WTC11 (cell line): ENCODE measurements at regions not wholly inside any gene's neighbourhood (a gene's known extent, or its start where the extent isn't known, plus 50 kb on each side); places are given as distances from the start of the nearest gene placed in this dataset.

ENCODE experiments used
- ATAC-seq: fragments of 200-7000 bp; cut with Tn5 transposase; 2 replicates; pipeline ENCODE4 v1.10.0; 2021; ENCODE audit warnings: mild to moderate bottlenecking, moderate library complexity
- CTCF ChIA-PET: fragments of 300-600 bp; sonication (Branson Sonifier 250); formaldehyde crosslinking; loops from one replicate; lab custom pipeline; 2021; ENCODE audit warnings: antibody characterized with exemption; lab: Charles Lee
- POLR2A ChIA-PET: fragments of 350-600 bp; sonication (Branson Sonifier 250); formaldehyde crosslinking; loops from one replicate; lab custom pipeline; 2021; ENCODE audit warnings: antibody characterized with exemption; lab: Charles Lee
- DNase-seq: peaks from one replicate; pipeline ENCODE4 v3.0.0; 2021; ENCODE audit warnings: low spot score
- H3K27ac Mint-ChIP-seq: 2 replicates; pipeline ENCODE4 v1.8.0; 2021; ENCODE audit warnings: mixed read lengths
- H3K27me3 Mint-ChIP-seq: 2 replicates; pipeline ENCODE4 v1.8.0; 2021; ENCODE audit warnings: low read depth, mild to moderate bottlenecking, moderate library complexity, mixed read lengths
- H3K36me3 Mint-ChIP-seq: 2 replicates; pipeline ENCODE4 v1.8.0; 2021; ENCODE audit warnings: mixed read lengths
- H3K4me1 Mint-ChIP-seq: 2 replicates; pipeline ENCODE4 v1.8.0; 2022; ENCODE audit warnings: mixed read lengths
- H3K4me3 Mint-ChIP-seq: 2 replicates; pipeline ENCODE4 v1.8.0; 2021; ENCODE audit warnings: mild to moderate bottlenecking, moderate library complexity, mixed read lengths
- H3K9me3 Mint-ChIP-seq: 2 replicates; pipeline ENCODE4 v1.8.0; 2021; ENCODE audit warnings: mixed read lengths
- CREM ChIP-seq: sonication (generic); formaldehyde crosslinking; IDR thresholded peaks from 2 replicates; pipeline ENCODE4 v1.8.1; 2022; ENCODE audit warnings: mild to moderate bottlenecking, missing genetic modification reagents, moderate library complexity
- ELF4 ChIP-seq: sonication (generic); formaldehyde crosslinking; IDR thresholded peaks from 2 replicates; pipeline ENCODE4 v1.8.1; 2022; ENCODE audit warnings: low read depth, mild to moderate bottlenecking, moderate library complexity, missing genetic modification reagents
- ETV6 ChIP-seq: sonication (generic); formaldehyde crosslinking; IDR thresholded peaks from 2 replicates; pipeline ENCODE4 v1.8.1; 2022; ENCODE audit warnings: mild to moderate bottlenecking, missing genetic modification reagents
- NFATC4 ChIP-seq: fragments of 250-450 bp; sonication (Bioruptor Pico); IDR thresholded peaks from 2 replicates; pipeline ENCODE4 v1.9.0; 2021; ENCODE audit warnings: mild to moderate bottlenecking
- NR3C1 ChIP-seq: sonication (generic); formaldehyde crosslinking; conservative IDR thresholded peaks from 2 replicates; pipeline ENCODE4 v1.8.1; 2023; ENCODE audit warnings: low read depth, mild to moderate bottlenecking, missing genetic modification reagents
- PRRX2 ChIP-seq: fragments of 250-450 bp; sonication (Bioruptor Pico); IDR thresholded peaks from 2 replicates; pipeline ENCODE4 v1.8.0; 2021; ENCODE audit warnings: mild to moderate bottlenecking
- RORB ChIP-seq: fragments of 250-450 bp; sonication (Bioruptor Pico); IDR thresholded peaks from 2 replicates; pipeline ENCODE4 v1.9.0; 2021; ENCODE audit warnings: mild to moderate bottlenecking
- SMAD4 ChIP-seq: sonication (generic); formaldehyde crosslinking; IDR thresholded peaks from 2 replicates; pipeline ENCODE4 v1.8.0; 2022; ENCODE audit warnings: mild to moderate bottlenecking, missing genetic modification reagents
- SOX15 ChIP-seq: fragments of 250-450 bp; sonication (Bioruptor Pico); IDR thresholded peaks from 2 replicates; pipeline ENCODE4 v1.9.0; 2021; ENCODE audit warnings: mild to moderate bottlenecking
- SP1 ChIP-seq: sonication (generic); formaldehyde crosslinking; conservative IDR thresholded peaks from 2 replicates; pipeline ENCODE4 v1.8.1; 2022; ENCODE audit warnings: missing genetic modification reagents
- ZBTB21 ChIP-seq: sonication (generic); formaldehyde crosslinking; IDR thresholded peaks from 2 replicates; pipeline ENCODE4 v1.8.1; 2023; ENCODE audit warnings: mild to moderate bottlenecking, missing genetic modification reagents, borderline replicate concordance
- ZNF263 ChIP-seq: sonication (generic); formaldehyde crosslinking; IDR thresholded peaks from 2 replicates; pipeline ENCODE4 v1.8.1; 2022; ENCODE audit warnings: low read depth, mild to moderate bottlenecking, moderate library complexity, missing genetic modification reagents
- TF ChIP-seq, protein P1 (sequence below): sonication (generic); formaldehyde crosslinking; IDR thresholded peaks from 2 replicates; pipeline ENCODE4 v1.8.0; 2023; ENCODE audit warnings: missing genetic modification reagents, mild to moderate bottlenecking, borderline replicate concordance
- TF ChIP-seq, protein P2 (sequence below): fragments of 250-450 bp; sonication (Bioruptor Pico); IDR thresholded peaks from 2 replicates; pipeline ENCODE4 v2.1.2; 2022; ENCODE audit warnings: mild to moderate bottlenecking, moderate library complexity
- TF ChIP-seq, protein P3 (sequence below): sonication (generic); formaldehyde crosslinking; IDR thresholded peaks from 2 replicates; pipeline ENCODE4 v1.8.1; 2023; ENCODE audit warnings: mild to moderate bottlenecking, missing genetic modification reagents, moderate library complexity
- TF ChIP-seq, protein P4 (sequence below): fragments of 200-600 bp; IDR thresholded peaks from 2 replicates; pipeline ENCODE4 v1.8.0; 2022; ENCODE audit warnings: antibody characterized with exemption
- TF ChIP-seq, protein P5 (sequence below): fragments of 250-450 bp; sonication (Bioruptor Pico); IDR thresholded peaks from 2 replicates; pipeline ENCODE4 v1.9.0; 2021; ENCODE audit warnings: moderate library complexity, mild to moderate bottlenecking, inconsistent platforms, borderline replicate concordance
- TF ChIP-seq, protein P6 (sequence below): sonication (generic); formaldehyde crosslinking; conservative IDR thresholded peaks from 2 replicates; pipeline ENCODE4 v1.8.1; 2023; ENCODE audit warnings: mild to moderate bottlenecking, low read depth, missing genetic modification reagents, moderate library complexity

DNA sequence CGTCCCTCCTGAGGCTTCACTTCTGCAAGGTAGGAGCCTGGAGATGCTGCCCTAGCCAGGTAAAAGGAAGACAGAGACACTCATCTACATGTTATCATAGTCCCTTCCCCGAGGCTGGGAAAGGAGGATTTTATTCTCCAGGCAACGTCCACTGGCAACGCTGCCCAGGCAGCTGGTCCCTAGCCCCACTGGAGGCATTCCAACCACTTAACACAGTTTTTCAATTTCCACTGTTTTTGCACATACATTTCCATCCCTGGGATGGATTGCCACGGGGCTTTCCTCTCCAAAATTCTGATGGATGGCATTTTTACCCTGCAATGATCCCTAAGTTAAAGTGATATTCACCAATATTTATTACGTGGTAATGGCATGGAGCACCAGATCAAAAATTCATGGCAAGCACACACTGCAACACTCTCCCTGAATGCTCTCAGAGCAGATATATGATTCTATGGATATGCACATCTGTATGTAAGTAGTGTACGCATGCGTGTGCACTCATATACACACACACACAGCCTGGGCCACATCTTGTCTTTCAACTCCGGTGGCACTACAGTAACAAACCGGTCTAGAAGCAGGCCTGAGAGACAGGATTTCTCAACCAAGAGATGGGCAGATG is 322.3 kb upstream of the TSHZ3 start:
- H3K9me3 Mint-ChIP-seq, result 0 out of 2 replicates have a peak, but pooled peaks cover 3% of the 10 kb centered on the region

DNA sequence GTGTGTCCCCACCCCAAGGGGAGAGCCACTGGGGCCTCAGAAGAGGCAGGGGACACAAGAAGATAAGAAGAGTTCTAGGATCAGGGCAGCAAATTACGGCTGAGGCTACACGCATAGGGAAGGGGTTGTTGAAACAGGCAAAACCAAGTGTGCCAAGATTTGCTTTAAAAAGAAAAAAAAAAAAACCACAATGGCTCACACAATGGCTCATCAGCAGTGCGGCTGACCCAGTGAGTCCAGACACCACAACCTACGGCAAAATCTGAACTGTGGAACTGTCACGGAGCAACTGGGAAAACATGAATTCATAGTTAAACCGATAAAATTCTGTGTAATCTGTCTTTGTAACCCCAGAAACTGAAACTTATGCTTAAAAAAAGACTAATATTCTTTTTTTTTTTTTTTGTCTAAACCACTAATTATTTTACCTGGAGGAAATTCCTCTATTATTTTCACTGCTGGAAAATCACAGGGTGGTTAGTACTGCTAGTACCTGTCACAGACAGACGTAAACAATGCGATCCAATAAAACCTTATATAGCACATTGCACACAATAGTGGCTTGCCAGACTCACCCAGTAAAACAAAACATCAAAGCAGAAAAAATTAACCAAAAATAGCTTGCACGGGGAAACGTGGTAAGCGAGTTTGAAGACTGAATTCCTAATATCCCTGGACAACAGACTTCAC is 325.4 kb upstream of the TSHZ3 start:
- H3K36me3 Mint-ChIP-seq, result no peaks in the 10 kb centered on the region
- no peaks in the 10 kb centered on the region for H3K27me3 Mint-ChIP-seq
- H3K9me3 Mint-ChIP-seq, result no peaks in the 10 kb centered on the region
- POLR2A ChIA-PET, result no interaction called here
- H3K4me3 Mint-ChIP-seq, result no peak overlapping the region
- H3K4me1 Mint-ChIP-seq, result peaks cover 9% of the 10 kb centered on the region
- TF ChIP-seq NFATC4 (CRISPR knock-in tag) (no peak), CREM (CRISPR knock-in tag) (no peak), ELF4 (CRISPR knock-in tag) (no peak), SP1 (no peak), SMAD4 (CRISPR knock-in tag) (no peak), RORB (CRISPR knock-in tag) (no peak), ETV6 (no peak)
- TF ChIP-seq, protein P1, sequence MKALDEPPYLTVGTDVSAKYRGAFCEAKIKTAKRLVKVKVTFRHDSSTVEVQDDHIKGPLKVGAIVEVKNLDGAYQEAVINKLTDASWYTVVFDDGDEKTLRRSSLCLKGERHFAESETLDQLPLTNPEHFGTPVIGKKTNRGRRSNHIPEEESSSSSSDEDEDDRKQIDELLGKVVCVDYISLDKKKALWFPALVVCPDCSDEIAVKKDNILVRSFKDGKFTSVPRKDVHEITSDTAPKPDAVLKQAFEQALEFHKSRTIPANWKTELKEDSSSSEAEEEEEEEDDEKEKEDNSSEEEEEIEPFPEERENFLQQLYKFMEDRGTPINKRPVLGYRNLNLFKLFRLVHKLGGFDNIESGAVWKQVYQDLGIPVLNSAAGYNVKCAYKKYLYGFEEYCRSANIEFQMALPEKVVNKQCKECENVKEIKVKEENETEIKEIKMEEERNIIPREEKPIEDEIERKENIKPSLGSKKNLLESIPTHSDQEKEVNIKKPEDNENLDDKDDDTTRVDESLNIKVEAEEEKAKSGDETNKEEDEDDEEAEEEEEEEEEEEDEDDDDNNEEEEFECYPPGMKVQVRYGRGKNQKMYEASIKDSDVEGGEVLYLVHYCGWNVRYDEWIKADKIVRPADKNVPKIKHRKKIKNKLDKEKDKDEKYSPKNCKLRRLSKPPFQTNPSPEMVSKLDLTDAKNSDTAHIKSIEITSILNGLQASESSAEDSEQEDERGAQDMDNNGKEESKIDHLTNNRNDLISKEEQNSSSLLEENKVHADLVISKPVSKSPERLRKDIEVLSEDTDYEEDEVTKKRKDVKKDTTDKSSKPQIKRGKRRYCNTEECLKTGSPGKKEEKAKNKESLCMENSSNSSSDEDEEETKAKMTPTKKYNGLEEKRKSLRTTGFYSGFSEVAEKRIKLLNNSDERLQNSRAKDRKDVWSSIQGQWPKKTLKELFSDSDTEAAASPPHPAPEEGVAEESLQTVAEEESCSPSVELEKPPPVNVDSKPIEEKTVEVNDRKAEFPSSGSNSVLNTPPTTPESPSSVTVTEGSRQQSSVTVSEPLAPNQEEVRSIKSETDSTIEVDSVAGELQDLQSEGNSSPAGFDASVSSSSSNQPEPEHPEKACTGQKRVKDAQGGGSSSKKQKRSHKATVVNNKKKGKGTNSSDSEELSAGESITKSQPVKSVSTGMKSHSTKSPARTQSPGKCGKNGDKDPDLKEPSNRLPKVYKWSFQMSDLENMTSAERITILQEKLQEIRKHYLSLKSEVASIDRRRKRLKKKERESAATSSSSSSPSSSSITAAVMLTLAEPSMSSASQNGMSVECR (CRISPR knock-in tag), result no peak
- TF ChIP-seq, protein P2, sequence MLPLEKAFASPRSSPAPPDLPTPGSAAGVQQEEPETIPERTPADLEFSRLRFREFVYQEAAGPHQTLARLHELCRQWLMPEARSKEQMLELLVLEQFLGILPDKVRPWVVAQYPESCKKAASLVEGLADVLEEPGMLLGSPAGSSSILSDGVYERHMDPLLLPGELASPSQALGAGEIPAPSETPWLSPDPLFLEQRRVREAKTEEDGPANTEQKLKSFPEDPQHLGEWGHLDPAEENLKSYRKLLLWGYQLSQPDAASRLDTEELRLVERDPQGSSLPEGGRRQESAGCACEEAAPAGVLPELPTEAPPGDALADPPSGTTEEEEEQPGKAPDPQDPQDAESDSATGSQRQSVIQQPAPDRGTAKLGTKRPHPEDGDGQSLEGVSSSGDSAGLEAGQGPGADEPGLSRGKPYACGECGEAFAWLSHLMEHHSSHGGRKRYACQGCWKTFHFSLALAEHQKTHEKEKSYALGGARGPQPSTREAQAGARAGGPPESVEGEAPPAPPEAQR (CRISPR knock-in tag), result no peak
- TF ChIP-seq, all 79 proteins: peak for 0
- CTCF ChIA-PET, result interaction anchor here (0.7 to 1.0 kb wide), 3 partner anchors 15 to 1613 kb away, joined by 3 to 4 read pairs (median 3); no protein-coding TSS in a partner anchor
- ATAC-seq (no peak), DNase-seq (no peak)
- H3K27ac Mint-ChIP-seq, result no peak overlapping the region

More for the DNA sequence above, 322.3 kb upstream of the TSHZ3 start:
- Mint-ChIP-seq H3K27ac (no peak overlapping the region), H3K27me3 (no peaks in the 10 kb centered on the region), H3K36me3 (no peaks in the 10 kb centered on the region), H3K4me3 (no peak overlapping the region), H3K4me1 (peaks cover 9% of the 10 kb centered on the region)
- CTCF ChIA-PET, result no interaction called here
- ATAC-seq (no peak), DNase-seq (no peak)
- TF ChIP-seq SOX15 (no peak), ZNF263 (no peak), ZBTB21 (no peak), NR3C1 (CRISPR knock-in tag) (no peak), PRRX2 (CRISPR knock-in tag) (no peak)
- TF ChIP-seq, protein P3, sequence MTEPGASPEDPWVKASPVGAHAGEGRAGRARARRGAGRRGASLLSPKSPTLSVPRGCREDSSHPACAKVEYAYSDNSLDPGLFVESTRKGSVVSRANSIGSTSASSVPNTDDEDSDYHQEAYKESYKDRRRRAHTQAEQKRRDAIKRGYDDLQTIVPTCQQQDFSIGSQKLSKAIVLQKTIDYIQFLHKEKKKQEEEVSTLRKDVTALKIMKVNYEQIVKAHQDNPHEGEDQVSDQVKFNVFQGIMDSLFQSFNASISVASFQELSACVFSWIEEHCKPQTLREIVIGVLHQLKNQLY, result no peak
- TF ChIP-seq, protein P4, sequence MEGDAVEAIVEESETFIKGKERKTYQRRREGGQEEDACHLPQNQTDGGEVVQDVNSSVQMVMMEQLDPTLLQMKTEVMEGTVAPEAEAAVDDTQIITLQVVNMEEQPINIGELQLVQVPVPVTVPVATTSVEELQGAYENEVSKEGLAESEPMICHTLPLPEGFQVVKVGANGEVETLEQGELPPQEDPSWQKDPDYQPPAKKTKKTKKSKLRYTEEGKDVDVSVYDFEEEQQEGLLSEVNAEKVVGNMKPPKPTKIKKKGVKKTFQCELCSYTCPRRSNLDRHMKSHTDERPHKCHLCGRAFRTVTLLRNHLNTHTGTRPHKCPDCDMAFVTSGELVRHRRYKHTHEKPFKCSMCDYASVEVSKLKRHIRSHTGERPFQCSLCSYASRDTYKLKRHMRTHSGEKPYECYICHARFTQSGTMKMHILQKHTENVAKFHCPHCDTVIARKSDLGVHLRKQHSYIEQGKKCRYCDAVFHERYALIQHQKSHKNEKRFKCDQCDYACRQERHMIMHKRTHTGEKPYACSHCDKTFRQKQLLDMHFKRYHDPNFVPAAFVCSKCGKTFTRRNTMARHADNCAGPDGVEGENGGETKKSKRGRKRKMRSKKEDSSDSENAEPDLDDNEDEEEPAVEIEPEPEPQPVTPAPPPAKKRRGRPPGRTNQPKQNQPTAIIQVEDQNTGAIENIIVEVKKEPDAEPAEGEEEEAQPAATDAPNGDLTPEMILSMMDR, result no peak
- TF ChIP-seq, protein P5, sequence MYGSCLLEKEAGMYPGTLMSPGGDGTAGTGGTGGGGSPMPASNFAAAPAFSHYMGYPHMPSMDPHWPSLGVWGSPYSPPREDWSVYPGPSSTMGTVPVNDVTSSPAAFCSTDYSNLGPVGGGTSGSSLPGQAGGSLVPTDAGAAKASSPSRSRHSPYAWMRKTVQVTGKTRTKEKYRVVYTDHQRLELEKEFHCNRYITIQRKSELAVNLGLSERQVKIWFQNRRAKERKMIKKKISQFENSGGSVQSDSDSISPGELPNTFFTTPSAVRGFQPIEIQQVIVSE (CRISPR knock-in tag), result no peak
- TF ChIP-seq, protein P6, sequence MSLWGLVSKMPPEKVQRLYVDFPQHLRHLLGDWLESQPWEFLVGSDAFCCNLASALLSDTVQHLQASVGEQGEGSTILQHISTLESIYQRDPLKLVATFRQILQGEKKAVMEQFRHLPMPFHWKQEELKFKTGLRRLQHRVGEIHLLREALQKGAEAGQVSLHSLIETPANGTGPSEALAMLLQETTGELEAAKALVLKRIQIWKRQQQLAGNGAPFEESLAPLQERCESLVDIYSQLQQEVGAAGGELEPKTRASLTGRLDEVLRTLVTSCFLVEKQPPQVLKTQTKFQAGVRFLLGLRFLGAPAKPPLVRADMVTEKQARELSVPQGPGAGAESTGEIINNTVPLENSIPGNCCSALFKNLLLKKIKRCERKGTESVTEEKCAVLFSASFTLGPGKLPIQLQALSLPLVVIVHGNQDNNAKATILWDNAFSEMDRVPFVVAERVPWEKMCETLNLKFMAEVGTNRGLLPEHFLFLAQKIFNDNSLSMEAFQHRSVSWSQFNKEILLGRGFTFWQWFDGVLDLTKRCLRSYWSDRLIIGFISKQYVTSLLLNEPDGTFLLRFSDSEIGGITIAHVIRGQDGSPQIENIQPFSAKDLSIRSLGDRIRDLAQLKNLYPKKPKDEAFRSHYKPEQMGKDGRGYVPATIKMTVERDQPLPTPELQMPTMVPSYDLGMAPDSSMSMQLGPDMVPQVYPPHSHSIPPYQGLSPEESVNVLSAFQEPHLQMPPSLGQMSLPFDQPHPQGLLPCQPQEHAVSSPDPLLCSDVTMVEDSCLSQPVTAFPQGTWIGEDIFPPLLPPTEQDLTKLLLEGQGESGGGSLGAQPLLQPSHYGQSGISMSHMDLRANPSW (CRISPR knock-in tag), result no peak
- POLR2A ChIA-PET, result no interaction called here
